GM23338 (cell line): ENCODE measurements at regions not wholly inside any gene's neighbourhood (a gene's known extent, or its start where the extent isn't known, plus 50 kb on each side); places are given as distances from the start of the nearest gene placed in this dataset.

Source experiments
- ATAC-seq: fragments of 200-7000 bp; cut with Tn5 transposase; 3 replicates; pipeline ENCODE4 v1.9.1; 2020
- DNase-seq: peaks from one replicate; pipeline ENCODE4 v3.0.0-alpha.2; 2015; ENCODE audit warnings: low spot score
- H2AFZ ChIP-seq: fragments of 200-600 bp; sonication (generic); 2 replicates; pipeline ENCODE4 v1.8.0; 2016; ENCODE audit warnings: antibody characterized with exemption, mild to moderate bottlenecking, moderate library complexity
- H3F3A ChIP-seq: fragments of 200-600 bp; sonication (generic); replicated peaks from 2 replicates; pipeline ENCODE4 v1.8.0; 2017; ENCODE audit warnings: antibody characterized with exemption, mixed run types, low read depth
- H3K27ac ChIP-seq: fragments of 200-600 bp; sonication (generic); 2 replicates; pipeline ENCODE4 v1.6.1; 2016; ENCODE audit warnings: low read depth
- H3K27me3 ChIP-seq: fragments of 200-600 bp; sonication (generic); 2 replicates; pipeline ENCODE4 v1.8.0; 2016; ENCODE audit warnings: mild to moderate bottlenecking, mixed run types, moderate library complexity; ENCODE audit not compliant: insufficient read depth
- H3K36me3 ChIP-seq: fragments of 200-600 bp; sonication (generic); 2 replicates; pipeline ENCODE4 v1.8.0; 2016; ENCODE audit warnings: mild to moderate bottlenecking; ENCODE audit not compliant: insufficient read depth
- H3K4me1 ChIP-seq: fragments of 200-600 bp; sonication (generic); 2 replicates; pipeline ENCODE4 v1.8.0; 2016; ENCODE audit warnings: mild to moderate bottlenecking, moderate library complexity; ENCODE audit not compliant: insufficient read depth
- H3K4me2 ChIP-seq: fragments of 200-600 bp; sonication (generic); 2 replicates; pipeline ENCODE4 v1.7.1; 2017; ENCODE audit warnings: mixed run types
- H3K4me3 ChIP-seq: fragments of 200-600 bp; sonication (generic); 2 replicates; pipeline ENCODE4 v1.6.1; 2016; ENCODE audit warnings: mixed run types
- H3K79me2 ChIP-seq: fragments of 200-600 bp; sonication (generic); replicated peaks from 2 replicates; pipeline ENCODE4 v1.8.0; 2017; ENCODE audit warnings: mild to moderate bottlenecking; ENCODE audit not compliant: insufficient read depth
- H3K9me2 ChIP-seq: fragments of 200-600 bp; sonication (generic); 2 replicates; pipeline ENCODE4 v1.8.0; 2017; ENCODE audit not compliant: insufficient read depth
- H4K20me1 ChIP-seq: fragments of 200-600 bp; sonication (generic); replicated peaks from 2 replicates; pipeline ENCODE4 v1.8.0; 2017; ENCODE audit warnings: mild to moderate bottlenecking; ENCODE audit not compliant: insufficient read depth
- H3K27ac Mint-ChIP-seq: 2 replicates; pipeline ENCODE4 v1.8.0; 2020; ENCODE audit warnings: inconsistent platforms, mild to moderate bottlenecking, moderate library complexity, mixed read lengths
- H3K27me3 Mint-ChIP-seq: 3 replicates; pipeline ENCODE4 v1.8.0; 2022; ENCODE audit warnings: low read depth, mild to moderate bottlenecking, moderate library complexity, mixed read lengths, inconsistent platforms; ENCODE audit not compliant: insufficient read depth, poor library complexity
- H3K36me3 Mint-ChIP-seq: 3 replicates; pipeline ENCODE4 v1.8.0; 2021; ENCODE audit warnings: low read depth, mild to moderate bottlenecking, inconsistent platforms, moderate library complexity, mixed read lengths
- H3K4me1 Mint-ChIP-seq: 3 replicates; pipeline ENCODE4 v1.8.0; 2020; ENCODE audit warnings: mild to moderate bottlenecking, inconsistent platforms, mixed read lengths
- H3K4me3 Mint-ChIP-seq: 3 replicates; pipeline ENCODE4 v1.8.0; 2021; ENCODE audit warnings: moderate library complexity, mild to moderate bottlenecking, inconsistent platforms, mixed read lengths
- H3K9me3 Mint-ChIP-seq: 3 replicates; pipeline ENCODE4 v1.8.0; 2020; ENCODE audit warnings: moderate library complexity, mild to moderate bottlenecking, inconsistent platforms, mixed read lengths
- CREB1 ChIP-seq: fragments of 250-450 bp; sonication (Bioruptor Pico); IDR thresholded peaks from 2 replicates; pipeline ENCODE4 v1.5.0; 2020; ENCODE audit warnings: low read depth, mild to moderate bottlenecking, moderate library complexity
- CTCF ChIP-seq, 2 experiments: fragments of 200-600 bp in 1 of 2; sonication (generic) in 1 of 2; conservative IDR thresholded peaks; 2 replicates each; pipeline versions ENCODE4 v1.5.1 to v1.6.1; 2016 to 2017; ENCODE audit warnings: antibody characterized with exemption in 2 of 2, low read depth in 2 of 2, mild to moderate bottlenecking in 2 of 2, moderate library complexity in 1 of 2
- ETS1 ChIP-seq: IDR thresholded peaks from 2 replicates; pipeline ENCODE4 v1.6.1; 2016; ENCODE audit warnings: antibody characterized with exemption
- EZH2 ChIP-seq: fragments of 200-600 bp; sonication (generic); IDR thresholded peaks from one replicate; pipeline ENCODE4 v1.8.0; 2017; ENCODE audit warnings: antibody characterized with exemption, mild to moderate bottlenecking, low read depth; ENCODE audit not compliant: unreplicated experiment
- JUNB ChIP-seq: IDR thresholded peaks from one replicate; pipeline ENCODE4 v1.6.1; 2016; ENCODE audit warnings: antibody characterized with exemption; ENCODE audit not compliant: unreplicated experiment
- NANOG ChIP-seq: IDR thresholded peaks from 2 replicates; pipeline ENCODE4 v1.6.1; 2016; ENCODE audit warnings: antibody characterized with exemption, borderline replicate concordance
- REST ChIP-seq: IDR thresholded peaks from one replicate; pipeline ENCODE4 v1.6.1; 2018; ENCODE audit warnings: antibody characterized with exemption; ENCODE audit not compliant: unreplicated experiment
- STAT1 ChIP-seq: IDR thresholded peaks from one replicate; pipeline ENCODE4 v1.6.1; 2016; ENCODE audit warnings: antibody characterized with exemption; ENCODE audit not compliant: unreplicated experiment
- ZNF331 ChIP-seq: fragments of 250-450 bp; sonication (Bioruptor Pico); IDR thresholded peaks from 2 replicates; pipeline ENCODE4 v1.5.0; 2020; ENCODE audit warnings: low read depth, mild to moderate bottlenecking, moderate library complexity
- ZNF462 ChIP-seq: fragments of 250-450 bp; sonication (Bioruptor Pico); IDR thresholded peaks from 2 replicates; pipeline ENCODE4 v1.5.0; 2020; ENCODE audit warnings: mild to moderate bottlenecking, moderate library complexity

- TF ChIP-seq ZNF462 (CRISPR knock-in tag), result no peak
- no peak for TF ChIP-seq EZH2
- no peak for TF ChIP-seq ETS1
- no peak for TF ChIP-seq ZNF331 (CRISPR knock-in tag)
Observed at GRCh38 chr17:77363821-77364361, 223.1 kb downstream of the SEC14L1 start (continued).

GRCh38 chr17:77364381-77364911 lies 223.7 kb downstream of the SEC14L1 start:
- H3K9me3 Mint-ChIP-seq, result no peaks in the 10 kb centered on the region
- H2AFZ ChIP-seq, result no peak overlapping the region
- peaks cover 9% of the 10 kb centered on the region; the same call in 1 of the 2 replicates for H3K4me1 ChIP-seq
- H3K36me3 Mint-ChIP-seq, result no peaks in the 10 kb centered on the region
- DNase-seq (no peak), ATAC-seq (no peak)
- no peak overlapping the region for H3K4me2 ChIP-seq
- H3K27me3 Mint-ChIP-seq, result peaks cover 7% of the 10 kb centered on the region
- no peak overlapping the region for H3K4me3 Mint-ChIP-seq
- H3K27ac Mint-ChIP-seq, result no peak overlapping the region
- no peaks in the 10 kb centered on the region; the same call in 1 of the 2 replicates for H4K20me1 ChIP-seq
- peaks cover 30% of the 10 kb centered on the region for H3K4me1 Mint-ChIP-seq
- H3F3A ChIP-seq, result no peaks in the 10 kb centered on the region
- H3K4me3 ChIP-seq, result no peak overlapping the region
- no peaks in the 10 kb centered on the region for H3K9me2 ChIP-seq
- no peak overlapping the region for H3K27ac ChIP-seq
- H3K27me3 ChIP-seq, result no peaks in the 10 kb centered on the region
- no peaks in the 10 kb centered on the region for H3K36me3 ChIP-seq
- H3K79me2 ChIP-seq, result no peaks in the 10 kb centered on the region
- no peak for TF ChIP-seq CREB1
- TF ChIP-seq ETS1, result no peak
- TF ChIP-seq REST, result no peak
- TF ChIP-seq ZNF331 (CRISPR knock-in tag), result no peak
- no peak for TF ChIP-seq CTCF (conservative IDR thresholded peaks at IDR 0.05; ENCODE audit: low read depth in 2 of 2)
- TF ChIP-seq JUNB, result no peak
- no peak for TF ChIP-seq EZH2
- TF ChIP-seq NANOG, result no peak
- no peak for TF ChIP-seq STAT1
